HEK293 (cell line): ENCODE measurements at regions not wholly inside any gene's neighbourhood (a gene's known extent, or its start where the extent isn't known, plus 50 kb on each side); places are given as distances from the start of the nearest gene placed in this dataset.

Experiments used
- SETDB1 ChIP-seq: IDR thresholded peaks from one replicate; pipeline ENCODE4 v1.6.1; 2017; ENCODE audit warnings: mild to moderate bottlenecking, low read length, moderate library complexity, mixed read lengths; ENCODE audit not compliant: insufficient read length
- TCF7L2 ChIP-seq: IDR thresholded peaks from 2 replicates; pipeline ENCODE4 v1.6.1; 2011; ENCODE audit warnings: low read depth, mild to moderate bottlenecking, inconsistent platforms, low read length, moderate library complexity, borderline replicate concordance
- ZBTB1 ChIP-seq: fragments of 450-650 bp; formaldehyde crosslinking; IDR thresholded peaks from 2 replicates; pipeline ENCODE4 v1.5.1; 2016; ENCODE audit warnings: missing biosample characterization, missing genetic modification characterization
- ZBTB17 ChIP-seq: fragments of 450-650 bp; formaldehyde crosslinking; IDR thresholded peaks from 2 replicates; pipeline ENCODE4 v1.5.1; 2016; ENCODE audit warnings: missing biosample characterization, missing genetic modification characterization
- ZFP69B ChIP-seq: fragments of 450-650 bp; formaldehyde crosslinking; IDR thresholded peaks from 2 replicates; pipeline ENCODE4 v1.5.1; 2016; ENCODE audit warnings: missing biosample characterization, missing genetic modification characterization
- ZNF324 ChIP-seq: fragments of 450-650 bp; formaldehyde crosslinking; IDR thresholded peaks from 2 replicates; pipeline ENCODE4 v1.5.1; 2016; ENCODE audit warnings: missing biosample characterization, missing genetic modification characterization
- ZNF341 ChIP-seq: fragments of 450-650 bp; formaldehyde crosslinking; IDR thresholded peaks from 2 replicates; pipeline ENCODE4; 2016; ENCODE audit warnings: low read depth, missing biosample characterization, missing genetic modification characterization
- ZNF623 ChIP-seq: fragments of 450-650 bp; formaldehyde crosslinking; IDR thresholded peaks from 2 replicates; pipeline ENCODE4 v1.5.1; 2016; ENCODE audit warnings: missing biosample characterization, missing genetic modification characterization
- ZSCAN18 ChIP-seq: fragments of 450-650 bp; formaldehyde crosslinking; IDR thresholded peaks from 2 replicates; pipeline ENCODE4 v1.5.1; 2016; ENCODE audit warnings: missing biosample characterization, missing genetic modification characterization
- TF ChIP-seq, protein P1 (sequence below): fragments of 450-650 bp; formaldehyde crosslinking; IDR thresholded peaks from 2 replicates; pipeline ENCODE4 v1.5.1; 2016; ENCODE audit warnings: missing biosample characterization, missing genetic modification characterization
- TF ChIP-seq, protein P2 (sequence below): fragments of 450-650 bp; formaldehyde crosslinking; IDR thresholded peaks from 2 replicates; pipeline ENCODE4 v1.5.1; 2017; ENCODE audit warnings: missing biosample characterization, missing genetic modification characterization
- TF ChIP-seq, protein P3 (sequence below): fragments of 450-650 bp; formaldehyde crosslinking; optimal IDR thresholded peaks from 2 replicates; pipeline ENCODE3; 2016; ENCODE audit warnings: missing biosample characterization, mild to moderate bottlenecking, missing genetic modification characterization
- TF ChIP-seq, protein P4 (sequence below): fragments of 450-650 bp; formaldehyde crosslinking; IDR thresholded peaks from 2 replicates; pipeline ENCODE4 v1.5.1; 2016; ENCODE audit warnings: missing biosample characterization, missing genetic modification characterization

DNA sequence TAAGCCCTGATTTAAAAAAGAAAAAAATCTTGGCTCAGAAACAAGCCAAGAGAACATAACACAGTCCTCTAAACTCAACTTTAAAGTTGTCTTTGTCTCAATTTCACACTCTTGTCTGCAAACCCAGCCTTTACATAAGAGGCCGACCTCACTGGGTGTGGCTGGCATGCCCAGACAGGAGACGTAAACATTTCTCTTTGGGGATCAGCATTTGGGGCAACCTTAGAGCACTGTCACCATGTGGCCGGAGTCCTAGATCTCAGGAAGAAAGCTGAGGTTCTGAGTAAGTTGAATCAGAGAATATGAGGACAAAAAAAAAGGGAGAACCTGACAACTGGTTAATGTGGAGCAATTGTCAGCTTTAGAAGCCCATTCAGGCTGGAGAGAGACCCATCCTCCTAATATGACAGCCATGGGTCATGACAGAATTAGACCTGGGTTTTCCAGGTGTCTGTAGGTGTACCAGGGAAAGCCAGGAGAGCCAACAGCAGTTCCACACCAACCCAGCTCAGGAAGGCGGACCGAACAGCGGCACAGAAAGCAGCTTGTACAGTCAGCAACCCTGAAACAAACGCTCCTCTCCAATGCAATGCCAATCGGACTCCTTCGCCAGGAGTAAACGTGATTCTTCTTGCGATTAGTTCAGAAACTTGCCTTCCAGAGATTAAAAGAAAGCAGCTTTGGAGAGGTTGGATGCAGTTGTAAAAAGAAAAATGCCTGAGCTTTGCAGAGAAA lies 97.9 kb upstream of the MAP3K1 start:
- TF ChIP-seq ZBTB1 (tag by site-specific recombination): no peak
- TF ChIP-seq, protein P1, sequence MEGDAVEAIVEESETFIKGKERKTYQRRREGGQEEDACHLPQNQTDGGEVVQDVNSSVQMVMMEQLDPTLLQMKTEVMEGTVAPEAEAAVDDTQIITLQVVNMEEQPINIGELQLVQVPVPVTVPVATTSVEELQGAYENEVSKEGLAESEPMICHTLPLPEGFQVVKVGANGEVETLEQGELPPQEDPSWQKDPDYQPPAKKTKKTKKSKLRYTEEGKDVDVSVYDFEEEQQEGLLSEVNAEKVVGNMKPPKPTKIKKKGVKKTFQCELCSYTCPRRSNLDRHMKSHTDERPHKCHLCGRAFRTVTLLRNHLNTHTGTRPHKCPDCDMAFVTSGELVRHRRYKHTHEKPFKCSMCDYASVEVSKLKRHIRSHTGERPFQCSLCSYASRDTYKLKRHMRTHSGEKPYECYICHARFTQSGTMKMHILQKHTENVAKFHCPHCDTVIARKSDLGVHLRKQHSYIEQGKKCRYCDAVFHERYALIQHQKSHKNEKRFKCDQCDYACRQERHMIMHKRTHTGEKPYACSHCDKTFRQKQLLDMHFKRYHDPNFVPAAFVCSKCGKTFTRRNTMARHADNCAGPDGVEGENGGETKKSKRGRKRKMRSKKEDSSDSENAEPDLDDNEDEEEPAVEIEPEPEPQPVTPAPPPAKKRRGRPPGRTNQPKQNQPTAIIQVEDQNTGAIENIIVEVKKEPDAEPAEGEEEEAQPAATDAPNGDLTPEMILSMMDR (tag by site-specific recombination): no peak
- TF ChIP-seq ZNF623 (tag by site-specific recombination): no peak
- TF ChIP-seq ZBTB17: no peak
- TF ChIP-seq, protein P2, sequence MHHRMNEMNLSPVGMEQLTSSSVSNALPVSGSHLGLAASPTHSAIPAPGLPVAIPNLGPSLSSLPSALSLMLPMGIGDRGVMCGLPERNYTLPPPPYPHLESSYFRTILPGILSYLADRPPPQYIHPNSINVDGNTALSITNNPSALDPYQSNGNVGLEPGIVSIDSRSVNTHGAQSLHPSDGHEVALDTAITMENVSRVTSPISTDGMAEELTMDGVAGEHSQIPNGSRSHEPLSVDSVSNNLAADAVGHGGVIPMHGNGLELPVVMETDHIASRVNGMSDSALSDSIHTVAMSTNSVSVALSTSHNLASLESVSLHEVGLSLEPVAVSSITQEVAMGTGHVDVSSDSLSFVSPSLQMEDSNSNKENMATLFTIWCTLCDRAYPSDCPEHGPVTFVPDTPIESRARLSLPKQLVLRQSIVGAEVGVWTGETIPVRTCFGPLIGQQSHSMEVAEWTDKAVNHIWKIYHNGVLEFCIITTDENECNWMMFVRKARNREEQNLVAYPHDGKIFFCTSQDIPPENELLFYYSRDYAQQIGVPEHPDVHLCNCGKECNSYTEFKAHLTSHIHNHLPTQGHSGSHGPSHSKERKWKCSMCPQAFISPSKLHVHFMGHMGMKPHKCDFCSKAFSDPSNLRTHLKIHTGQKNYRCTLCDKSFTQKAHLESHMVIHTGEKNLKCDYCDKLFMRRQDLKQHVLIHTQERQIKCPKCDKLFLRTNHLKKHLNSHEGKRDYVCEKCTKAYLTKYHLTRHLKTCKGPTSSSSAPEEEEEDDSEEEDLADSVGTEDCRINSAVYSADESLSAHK (tag by site-specific recombination): no peak
- TF ChIP-seq, protein P3, sequence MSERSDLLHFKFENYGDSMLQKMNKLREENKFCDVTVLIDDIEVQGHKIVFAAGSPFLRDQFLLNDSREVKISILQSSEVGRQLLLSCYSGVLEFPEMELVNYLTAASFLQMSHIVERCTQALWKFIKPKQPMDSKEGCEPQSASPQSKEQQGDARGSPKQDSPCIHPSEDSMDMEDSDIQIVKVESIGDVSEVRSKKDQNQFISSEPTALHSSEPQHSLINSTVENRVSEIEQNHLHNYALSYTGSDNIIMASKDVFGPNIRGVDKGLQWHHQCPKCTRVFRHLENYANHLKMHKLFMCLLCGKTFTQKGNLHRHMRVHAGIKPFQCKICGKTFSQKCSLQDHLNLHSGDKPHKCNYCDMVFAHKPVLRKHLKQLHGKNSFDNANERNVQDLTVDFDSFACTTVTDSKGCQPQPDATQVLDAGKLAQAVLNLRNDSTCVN (tag by site-specific recombination): no peak
- TF ChIP-seq ZNF324 (tag by site-specific recombination): no peak
- TF ChIP-seq SETDB1: no peak
- TF ChIP-seq ZNF341: no peak
- no peak for TF ChIP-seq ZSCAN18 (tag by site-specific recombination)
- no peak for TF ChIP-seq TCF7L2
- TF ChIP-seq, protein P4, sequence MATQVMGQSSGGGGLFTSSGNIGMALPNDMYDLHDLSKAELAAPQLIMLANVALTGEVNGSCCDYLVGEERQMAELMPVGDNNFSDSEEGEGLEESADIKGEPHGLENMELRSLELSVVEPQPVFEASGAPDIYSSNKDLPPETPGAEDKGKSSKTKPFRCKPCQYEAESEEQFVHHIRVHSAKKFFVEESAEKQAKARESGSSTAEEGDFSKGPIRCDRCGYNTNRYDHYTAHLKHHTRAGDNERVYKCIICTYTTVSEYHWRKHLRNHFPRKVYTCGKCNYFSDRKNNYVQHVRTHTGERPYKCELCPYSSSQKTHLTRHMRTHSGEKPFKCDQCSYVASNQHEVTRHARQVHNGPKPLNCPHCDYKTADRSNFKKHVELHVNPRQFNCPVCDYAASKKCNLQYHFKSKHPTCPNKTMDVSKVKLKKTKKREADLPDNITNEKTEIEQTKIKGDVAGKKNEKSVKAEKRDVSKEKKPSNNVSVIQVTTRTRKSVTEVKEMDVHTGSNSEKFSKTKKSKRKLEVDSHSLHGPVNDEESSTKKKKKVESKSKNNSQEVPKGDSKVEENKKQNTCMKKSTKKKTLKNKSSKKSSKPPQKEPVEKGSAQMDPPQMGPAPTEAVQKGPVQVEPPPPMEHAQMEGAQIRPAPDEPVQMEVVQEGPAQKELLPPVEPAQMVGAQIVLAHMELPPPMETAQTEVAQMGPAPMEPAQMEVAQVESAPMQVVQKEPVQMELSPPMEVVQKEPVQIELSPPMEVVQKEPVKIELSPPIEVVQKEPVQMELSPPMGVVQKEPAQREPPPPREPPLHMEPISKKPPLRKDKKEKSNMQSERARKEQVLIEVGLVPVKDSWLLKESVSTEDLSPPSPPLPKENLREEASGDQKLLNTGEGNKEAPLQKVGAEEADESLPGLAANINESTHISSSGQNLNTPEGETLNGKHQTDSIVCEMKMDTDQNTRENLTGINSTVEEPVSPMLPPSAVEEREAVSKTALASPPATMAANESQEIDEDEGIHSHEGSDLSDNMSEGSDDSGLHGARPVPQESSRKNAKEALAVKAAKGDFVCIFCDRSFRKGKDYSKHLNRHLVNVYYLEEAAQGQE: no peak
- TF ChIP-seq ZFP69B (tag by site-specific recombination): no peak
